WTC11 (cell line): ENCODE measurements at regions not wholly inside any gene's neighbourhood (a gene's known extent, or its start where the extent isn't known, plus 50 kb on each side); places are given as distances from the start of the nearest gene placed in this dataset.

Source experiments
- CBFB ChIP-seq: sonication (generic); formaldehyde crosslinking; IDR thresholded peaks from 2 replicates; pipeline ENCODE4 v1.8.1; 2022; ENCODE audit warnings: mild to moderate bottlenecking, low read depth, missing genetic modification reagents
- CREB1 ChIP-seq: sonication (generic); formaldehyde crosslinking; IDR thresholded peaks from 2 replicates; pipeline ENCODE4 v1.8.0; 2023; ENCODE audit warnings: mild to moderate bottlenecking, missing genetic modification reagents
- CTCF ChIP-seq: fragments of 200-600 bp; IDR thresholded peaks from 2 replicates; pipeline ENCODE4 v1.8.0; 2022; ENCODE audit warnings: antibody characterized with exemption
- ESRRA ChIP-seq: sonication (generic); formaldehyde crosslinking; IDR thresholded peaks from 2 replicates; pipeline ENCODE4 v1.8.1; 2022; ENCODE audit warnings: mild to moderate bottlenecking, missing genetic modification reagents, borderline replicate concordance
- GTF2I ChIP-seq: fragments of 250-450 bp; sonication (Bioruptor Pico); conservative IDR thresholded peaks from 2 replicates; pipeline ENCODE4 v1.4.0; 2021; ENCODE audit warnings: mild to moderate bottlenecking
- NR1H2 ChIP-seq: sonication (generic); formaldehyde crosslinking; IDR thresholded peaks from 2 replicates; pipeline ENCODE4 v1.9.0; 2021; ENCODE audit warnings: mild to moderate bottlenecking, moderate library complexity, missing genetic modification reagents
- SMAD3 ChIP-seq: sonication (generic); formaldehyde crosslinking; IDR thresholded peaks from 2 replicates; pipeline ENCODE4 v1.8.0; 2022; ENCODE audit warnings: missing genetic modification reagents, mild to moderate bottlenecking, borderline replicate concordance
- TEAD4 ChIP-seq: sonication (generic); formaldehyde crosslinking; IDR thresholded peaks from 2 replicates; pipeline ENCODE4 v1.8.0; 2022; ENCODE audit warnings: mild to moderate bottlenecking, missing genetic modification reagents
- TP53 ChIP-seq: sonication (generic); formaldehyde crosslinking; IDR thresholded peaks from 2 replicates; pipeline ENCODE4 v1.8.1; 2023; ENCODE audit warnings: mild to moderate bottlenecking, missing genetic modification reagents
- TF ChIP-seq, protein P1 (sequence below): sonication (generic); formaldehyde crosslinking; IDR thresholded peaks from 2 replicates; pipeline ENCODE4 v1.8.1; 2023; ENCODE audit warnings: mild to moderate bottlenecking, missing genetic modification reagents, moderate library complexity
- TF ChIP-seq, protein P2 (sequence below): sonication (generic); formaldehyde crosslinking; conservative IDR thresholded peaks from 2 replicates; pipeline ENCODE4 v1.8.1; 2023; ENCODE audit warnings: mild to moderate bottlenecking, low read depth, missing genetic modification reagents, moderate library complexity
- TF ChIP-seq, protein P3 (sequence below): sonication (generic); formaldehyde crosslinking; IDR thresholded peaks from 2 replicates; pipeline ENCODE4 v1.8.1; 2022; ENCODE audit warnings: low read depth, missing genetic modification reagents, borderline replicate concordance

DNA sequence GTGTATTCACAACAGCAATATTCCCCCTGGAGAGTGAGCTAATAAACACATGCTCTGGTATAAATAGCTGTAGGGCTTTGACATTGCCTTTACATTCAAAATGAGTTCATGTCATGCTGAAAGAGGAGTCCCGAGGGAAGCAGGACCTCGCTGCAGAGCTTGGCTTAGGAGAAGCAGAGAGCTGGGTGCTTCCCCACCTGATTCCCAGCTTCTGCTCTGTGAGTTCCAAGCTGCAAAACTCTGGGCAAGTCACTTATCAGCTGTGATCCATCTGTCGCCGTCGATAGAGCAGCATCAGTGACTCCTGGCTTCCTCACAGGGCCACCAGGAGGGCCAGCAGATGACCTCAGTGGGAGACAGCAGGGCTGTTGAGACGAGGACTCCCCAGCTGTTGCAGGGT is 241.8 kb downstream of the ANKRD60 start:
- TF ChIP-seq CTCF (no peak), TP53 (CRISPR knock-in tag) (no peak), GTF2I (no peak), CBFB (CRISPR knock-in tag) (no peak), SMAD3 (CRISPR knock-in tag) (no peak), TEAD4 (CRISPR knock-in tag) (no peak), CREB1 (CRISPR knock-in tag) (no peak), ESRRA (no peak), NR1H2 (no peak)
- TF ChIP-seq, protein P1, sequence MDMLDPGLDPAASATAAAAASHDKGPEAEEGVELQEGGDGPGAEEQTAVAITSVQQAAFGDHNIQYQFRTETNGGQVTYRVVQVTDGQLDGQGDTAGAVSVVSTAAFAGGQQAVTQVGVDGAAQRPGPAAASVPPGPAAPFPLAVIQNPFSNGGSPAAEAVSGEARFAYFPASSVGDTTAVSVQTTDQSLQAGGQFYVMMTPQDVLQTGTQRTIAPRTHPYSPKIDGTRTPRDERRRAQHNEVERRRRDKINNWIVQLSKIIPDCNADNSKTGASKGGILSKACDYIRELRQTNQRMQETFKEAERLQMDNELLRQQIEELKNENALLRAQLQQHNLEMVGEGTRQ (CRISPR knock-in tag) = no peak
- TF ChIP-seq, protein P2, sequence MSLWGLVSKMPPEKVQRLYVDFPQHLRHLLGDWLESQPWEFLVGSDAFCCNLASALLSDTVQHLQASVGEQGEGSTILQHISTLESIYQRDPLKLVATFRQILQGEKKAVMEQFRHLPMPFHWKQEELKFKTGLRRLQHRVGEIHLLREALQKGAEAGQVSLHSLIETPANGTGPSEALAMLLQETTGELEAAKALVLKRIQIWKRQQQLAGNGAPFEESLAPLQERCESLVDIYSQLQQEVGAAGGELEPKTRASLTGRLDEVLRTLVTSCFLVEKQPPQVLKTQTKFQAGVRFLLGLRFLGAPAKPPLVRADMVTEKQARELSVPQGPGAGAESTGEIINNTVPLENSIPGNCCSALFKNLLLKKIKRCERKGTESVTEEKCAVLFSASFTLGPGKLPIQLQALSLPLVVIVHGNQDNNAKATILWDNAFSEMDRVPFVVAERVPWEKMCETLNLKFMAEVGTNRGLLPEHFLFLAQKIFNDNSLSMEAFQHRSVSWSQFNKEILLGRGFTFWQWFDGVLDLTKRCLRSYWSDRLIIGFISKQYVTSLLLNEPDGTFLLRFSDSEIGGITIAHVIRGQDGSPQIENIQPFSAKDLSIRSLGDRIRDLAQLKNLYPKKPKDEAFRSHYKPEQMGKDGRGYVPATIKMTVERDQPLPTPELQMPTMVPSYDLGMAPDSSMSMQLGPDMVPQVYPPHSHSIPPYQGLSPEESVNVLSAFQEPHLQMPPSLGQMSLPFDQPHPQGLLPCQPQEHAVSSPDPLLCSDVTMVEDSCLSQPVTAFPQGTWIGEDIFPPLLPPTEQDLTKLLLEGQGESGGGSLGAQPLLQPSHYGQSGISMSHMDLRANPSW (CRISPR knock-in tag) = no peak
- TF ChIP-seq, protein P3, sequence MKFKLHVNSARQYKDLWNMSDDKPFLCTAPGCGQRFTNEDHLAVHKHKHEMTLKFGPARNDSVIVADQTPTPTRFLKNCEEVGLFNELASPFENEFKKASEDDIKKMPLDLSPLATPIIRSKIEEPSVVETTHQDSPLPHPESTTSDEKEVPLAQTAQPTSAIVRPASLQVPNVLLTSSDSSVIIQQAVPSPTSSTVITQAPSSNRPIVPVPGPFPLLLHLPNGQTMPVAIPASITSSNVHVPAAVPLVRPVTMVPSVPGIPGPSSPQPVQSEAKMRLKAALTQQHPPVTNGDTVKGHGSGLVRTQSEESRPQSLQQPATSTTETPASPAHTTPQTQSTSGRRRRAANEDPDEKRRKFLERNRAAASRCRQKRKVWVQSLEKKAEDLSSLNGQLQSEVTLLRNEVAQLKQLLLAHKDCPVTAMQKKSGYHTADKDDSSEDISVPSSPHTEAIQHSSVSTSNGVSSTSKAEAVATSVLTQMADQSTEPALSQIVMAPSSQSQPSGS (CRISPR knock-in tag) = no peak
